Hippocampal formation (tissue), 2 donors: ENCODE measurements at regions not wholly inside any gene's neighbourhood (a gene's known extent, or its start where the extent isn't known, plus 50 kb on each side); places are given as distances from the start of the nearest gene placed in this dataset.

Source experiments
- DNase-seq, 2 donors: peaks; one replicate each; lab custom pipeline; 2025; lab: John Stamatoyannopoulos, UW

DNA sequence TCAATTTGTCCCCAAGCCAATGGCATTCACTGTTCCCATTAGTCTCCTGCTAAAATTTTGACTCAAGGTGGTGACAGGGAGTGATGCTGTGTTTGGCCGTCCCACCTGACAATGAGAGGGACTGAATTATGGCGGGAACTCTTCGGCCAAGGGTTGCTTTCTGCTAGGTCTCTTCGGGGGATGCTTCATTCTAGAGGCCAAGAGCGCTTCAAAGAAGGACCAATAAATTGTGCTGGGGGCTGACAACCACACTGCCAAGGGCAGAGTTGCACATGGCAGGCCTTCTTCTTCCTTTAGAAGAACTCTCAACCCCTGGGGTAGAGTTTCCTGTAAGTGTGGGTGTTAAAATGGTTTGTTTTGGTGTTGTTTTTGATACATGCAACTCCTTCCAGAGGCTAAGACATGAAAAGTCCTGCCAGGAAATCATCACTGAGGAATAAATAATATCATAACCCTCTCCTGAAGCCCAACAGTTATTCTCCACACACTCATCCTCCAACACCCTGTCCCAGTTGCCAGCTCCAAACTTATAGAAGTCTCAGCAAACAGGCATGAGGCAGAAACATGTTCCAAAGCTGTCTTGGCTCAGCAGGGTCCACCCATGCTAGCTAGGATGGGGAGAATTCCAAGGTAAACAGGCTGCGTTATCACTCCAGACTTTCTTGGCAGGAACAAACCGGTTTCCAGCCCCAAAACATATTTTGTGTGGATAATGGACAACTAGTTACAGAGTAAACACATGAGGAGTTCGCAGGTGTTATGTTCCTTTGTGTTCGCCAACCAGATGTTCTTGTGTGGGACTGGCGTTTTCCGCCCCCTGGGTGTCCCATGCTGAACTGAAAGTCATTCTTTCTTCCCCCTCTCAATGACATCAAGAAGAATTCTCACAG is 396.7 kb upstream of the RGMA start:
- no peak for DNase-seq

DNA sequence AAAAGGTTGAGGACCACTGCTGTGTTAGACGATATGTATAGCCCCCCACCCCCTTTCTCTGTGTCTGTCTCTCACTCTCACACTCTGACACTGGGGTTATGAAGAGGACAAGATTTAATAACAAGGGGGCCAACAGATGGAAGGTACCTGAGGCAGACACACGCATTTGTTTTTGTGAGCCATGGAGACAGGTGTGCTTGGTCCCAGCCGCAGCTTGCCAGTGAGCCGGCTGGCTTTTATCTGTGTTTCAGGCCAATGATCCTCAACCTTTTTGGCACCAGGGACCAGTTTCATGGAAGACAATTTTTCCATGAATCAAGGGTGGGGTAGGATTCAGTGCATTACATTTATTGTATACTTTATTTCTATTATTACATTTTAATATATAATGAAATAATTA is 394.9 kb upstream of the RGMA start:
- no peak for DNase-seq

DNA sequence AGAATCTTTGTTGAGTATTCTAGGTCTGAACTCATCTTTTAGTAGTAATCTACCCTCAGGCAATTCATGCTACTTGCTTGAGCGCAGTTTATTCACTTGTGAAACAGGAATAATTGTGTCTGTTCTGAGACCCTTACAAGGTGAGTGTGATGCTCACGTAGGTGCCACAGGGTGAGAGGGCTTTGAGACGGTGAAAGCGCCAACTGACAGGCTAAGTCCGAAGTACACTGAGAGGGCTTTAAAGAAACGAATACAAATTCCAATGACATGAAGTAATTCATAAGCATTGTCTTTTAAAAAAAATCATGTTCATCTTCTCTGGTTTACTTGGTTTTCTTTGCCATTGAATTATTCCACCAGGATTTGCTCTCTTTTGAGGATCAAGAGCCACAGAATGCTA is 393.7 kb upstream of the RGMA start:
- DNase-seq, result no peak

DNA sequence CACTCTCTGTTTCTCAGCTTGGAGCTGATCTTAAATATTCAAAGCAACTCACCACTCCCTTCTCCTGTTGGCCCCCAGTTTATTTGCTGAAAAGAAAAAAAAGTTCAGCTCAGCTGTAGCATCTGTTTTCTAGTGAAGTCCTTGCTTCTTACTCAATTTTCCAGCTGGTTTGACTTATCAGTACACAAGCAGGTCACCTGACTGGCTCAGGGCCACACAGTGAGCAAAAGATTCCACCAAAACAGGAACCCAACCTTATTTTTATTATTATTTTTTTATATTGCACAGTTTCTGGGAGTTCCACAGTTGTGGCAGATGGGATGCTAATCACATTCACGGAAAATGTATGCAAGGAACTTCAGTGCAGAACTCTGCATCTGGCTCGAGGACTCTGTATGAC is 390.7 kb upstream of the RGMA start:
- no peak for DNase-seq

DNA sequence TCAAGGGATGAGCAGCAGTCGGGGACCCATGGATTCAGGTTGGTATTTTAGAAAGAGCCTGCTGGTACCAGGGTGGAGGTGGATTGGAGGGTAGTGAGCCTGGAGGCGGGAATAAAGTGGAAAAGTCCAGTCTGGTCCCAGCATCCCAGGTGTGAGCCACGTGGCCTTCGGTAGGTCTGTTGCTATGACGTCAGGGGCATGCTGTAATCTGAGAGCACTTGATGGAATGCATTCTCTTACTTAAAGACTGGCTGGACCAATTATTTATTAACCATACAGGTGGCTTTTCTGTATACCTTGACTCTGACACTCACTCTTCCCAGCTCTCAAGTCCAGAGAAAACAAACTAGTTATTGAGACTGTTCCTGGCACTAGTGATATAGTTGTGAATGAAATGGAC is 389.9 kb upstream of the RGMA start:
- no peak for DNase-seq

DNA sequence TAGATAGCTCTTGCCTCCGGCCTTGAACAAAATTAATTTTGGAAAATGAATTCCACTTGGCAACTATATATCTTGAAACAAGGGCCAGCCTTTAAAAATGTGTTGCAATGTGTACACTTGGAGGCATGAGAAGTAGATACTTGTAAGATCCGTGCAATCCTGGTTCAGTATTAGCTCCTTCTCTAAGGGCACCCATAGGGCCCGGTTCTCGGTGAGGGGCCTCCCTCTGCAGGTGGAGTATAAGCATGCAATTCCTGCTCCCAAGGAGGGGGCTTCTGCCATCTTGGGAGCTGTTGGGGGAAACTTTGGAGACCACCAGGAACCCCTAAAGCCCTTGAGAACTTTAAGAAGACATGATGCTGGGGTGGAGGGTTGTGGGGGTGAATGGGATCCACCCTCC is 388.7 kb upstream of the RGMA start:
- DNase-seq, result no peak

DNA sequence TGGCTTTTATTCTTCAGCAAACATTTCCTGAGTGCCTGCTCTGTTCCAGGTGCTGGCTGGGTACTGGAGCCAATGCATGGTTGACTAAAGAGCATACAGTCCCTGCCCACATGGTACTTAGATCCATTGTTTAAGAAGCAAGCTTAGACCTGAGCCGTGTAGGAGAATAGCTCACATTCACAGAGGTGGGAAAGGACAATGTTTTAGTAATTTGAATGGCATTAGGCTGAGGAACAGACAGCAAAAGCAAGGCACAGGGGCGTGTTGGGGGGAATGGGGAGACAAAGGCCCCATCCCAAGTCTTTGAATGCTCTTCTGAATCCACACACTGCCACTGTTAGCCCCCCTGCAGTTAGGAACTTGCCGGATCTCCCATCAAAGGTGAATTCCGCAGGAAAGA is 388.2 kb upstream of the RGMA start:
- DNase-seq, result no peak

DNA sequence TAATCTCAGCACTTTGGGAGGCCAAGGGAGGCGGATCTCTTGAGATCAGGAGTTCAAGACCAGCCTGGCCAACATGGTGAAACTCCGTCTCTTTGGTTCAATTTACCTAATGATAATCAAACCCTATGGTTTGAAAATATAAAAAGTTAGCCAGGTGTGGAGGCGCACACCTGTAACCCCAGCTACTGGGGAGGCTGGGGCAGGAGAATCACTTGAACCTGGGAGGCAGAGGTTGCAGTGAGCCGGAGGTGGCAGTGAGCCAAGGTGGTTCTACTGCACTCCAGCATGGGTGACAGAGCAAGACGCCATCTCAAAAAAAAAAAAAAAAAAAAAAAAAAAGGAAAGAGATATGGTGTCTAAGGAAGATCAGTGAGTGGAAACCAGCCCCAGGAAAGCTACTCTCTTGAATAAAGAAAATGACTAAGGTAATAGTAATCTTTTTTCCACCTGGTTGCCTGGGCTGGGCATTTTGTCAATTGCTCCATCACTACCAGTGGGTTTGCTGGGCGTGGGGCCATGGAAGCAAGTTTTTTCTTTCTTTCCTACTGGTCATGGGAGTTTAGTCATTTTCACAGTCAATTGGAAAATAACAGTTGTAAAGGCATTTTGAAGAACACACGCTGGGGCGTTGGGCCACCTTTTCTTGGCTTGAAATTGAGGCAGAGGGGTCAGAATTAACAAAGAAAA is 387.6 kb upstream of the RGMA start:
- DNase-seq, result no peak

DNA sequence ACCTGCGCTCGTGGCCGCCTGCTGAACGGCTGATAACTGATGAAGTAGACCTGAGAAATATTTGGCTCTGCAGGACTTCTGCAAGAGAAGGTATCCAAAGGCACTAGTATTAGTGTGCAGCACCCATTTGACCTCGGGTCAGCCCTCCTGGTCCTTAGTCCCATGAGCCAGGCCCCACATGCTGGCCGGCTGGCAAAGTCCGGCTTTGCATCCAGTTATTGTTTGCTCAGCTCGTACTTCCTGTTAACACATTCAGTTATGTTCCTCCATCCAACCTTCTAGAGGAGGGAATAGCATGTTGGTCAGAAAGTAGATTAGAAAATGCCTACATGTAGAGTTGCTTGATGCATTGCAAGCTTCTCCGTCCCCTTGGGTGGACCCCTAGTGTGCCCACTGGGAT is 385.7 kb upstream of the RGMA start:
- no peak for DNase-seq

DNA sequence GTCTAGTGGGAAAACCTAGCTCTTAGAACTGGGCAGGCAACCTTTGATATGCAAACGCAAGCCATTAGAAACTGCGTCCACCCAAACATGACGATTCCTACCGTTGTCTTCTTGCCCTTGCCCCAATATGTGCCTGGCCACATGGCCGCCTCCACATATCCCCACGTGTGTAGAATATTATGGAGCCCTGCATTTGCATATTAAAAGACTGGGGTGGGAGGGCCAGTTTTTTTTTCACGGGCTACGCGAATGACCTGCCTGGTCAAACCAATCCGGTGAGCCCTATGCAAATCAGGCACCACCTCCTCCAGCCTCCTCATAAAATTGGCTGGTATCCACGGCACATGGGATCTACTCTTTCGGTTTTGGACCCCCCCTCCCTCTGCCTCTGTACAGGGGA is 381.0 kb upstream of the RGMA start:
- DNase-seq, result no peak

DNA sequence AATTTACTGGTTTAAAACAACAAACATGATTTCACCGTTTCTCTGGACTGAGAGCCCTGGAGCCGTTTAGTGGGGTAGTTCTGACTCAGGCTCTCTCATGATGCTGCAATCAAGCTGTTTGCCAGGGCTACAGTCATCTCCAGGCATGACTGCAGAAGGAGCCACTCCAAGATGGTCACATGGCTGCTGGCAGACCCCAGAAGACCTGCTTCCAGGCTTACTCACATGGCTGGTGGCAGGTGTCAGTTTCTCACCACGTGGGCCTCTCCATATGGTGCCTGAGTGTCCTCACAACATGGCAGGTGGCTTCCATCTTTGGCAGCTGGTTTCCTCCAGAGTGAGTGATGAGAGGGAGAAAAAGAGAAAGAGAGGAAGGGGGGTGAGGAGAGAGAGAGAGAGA is 378.3 kb upstream of the RGMA start:
- no peak for DNase-seq

DNA sequence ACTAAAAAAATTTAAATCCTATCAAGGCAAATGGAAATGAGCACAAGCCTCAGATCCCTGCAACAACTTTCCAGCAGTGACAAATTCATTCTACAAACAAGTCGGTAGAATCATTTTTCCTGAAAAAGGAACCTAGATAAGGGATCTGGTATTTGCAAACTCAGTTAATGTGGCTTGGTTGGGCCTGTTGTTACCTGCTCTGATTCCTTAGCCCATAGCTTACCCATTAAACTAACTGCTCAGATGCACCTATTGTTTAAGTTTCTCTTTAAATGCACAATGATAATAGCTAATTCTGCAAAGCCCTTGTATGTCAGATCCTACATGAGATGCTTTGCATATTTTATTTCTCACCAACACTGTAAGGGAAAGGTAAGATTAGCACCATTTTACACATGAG is 377.4 kb upstream of the RGMA start:
- DNase-seq, result no peak

DNA sequence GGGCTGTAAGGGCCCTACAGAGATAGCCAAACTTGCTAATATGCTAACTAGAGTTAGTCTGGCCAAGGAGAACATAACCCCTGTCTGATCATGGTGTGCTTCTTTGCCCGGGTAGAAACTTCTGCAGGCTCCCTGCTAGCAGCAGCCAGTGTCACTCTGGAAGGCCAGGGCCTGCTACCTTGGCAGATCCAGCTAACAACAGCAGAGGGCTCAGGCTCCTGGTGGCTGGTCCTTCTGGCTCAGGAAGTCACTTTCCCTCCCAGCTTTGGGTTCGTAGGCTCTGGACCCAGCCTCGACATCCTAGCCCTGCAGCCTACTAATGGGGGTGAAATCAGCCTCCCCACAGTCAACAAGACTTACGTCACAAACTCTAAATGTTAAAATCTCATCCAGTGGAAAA is 373.7 kb upstream of the RGMA start:
- no peak for DNase-seq

DNA sequence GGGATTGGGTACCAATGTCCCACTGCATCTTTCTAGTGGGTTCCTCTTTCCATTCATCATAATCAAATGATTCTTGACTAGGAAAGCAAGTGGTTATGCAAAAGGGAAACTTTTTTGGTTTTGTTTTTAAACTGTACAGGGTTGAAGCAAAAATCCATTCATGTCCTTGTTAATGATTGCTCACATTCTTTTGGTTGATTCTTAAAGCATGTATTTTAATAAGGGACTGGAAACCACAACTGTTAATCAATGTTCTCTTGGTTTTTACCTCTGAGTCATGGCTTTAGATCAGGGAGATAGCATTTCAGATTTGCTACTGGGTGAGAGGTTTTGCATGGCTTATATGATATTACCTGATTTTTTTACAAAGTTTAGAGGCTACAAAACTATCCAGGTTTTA is 371.7 kb upstream of the RGMA start:
- no peak for DNase-seq

DNA sequence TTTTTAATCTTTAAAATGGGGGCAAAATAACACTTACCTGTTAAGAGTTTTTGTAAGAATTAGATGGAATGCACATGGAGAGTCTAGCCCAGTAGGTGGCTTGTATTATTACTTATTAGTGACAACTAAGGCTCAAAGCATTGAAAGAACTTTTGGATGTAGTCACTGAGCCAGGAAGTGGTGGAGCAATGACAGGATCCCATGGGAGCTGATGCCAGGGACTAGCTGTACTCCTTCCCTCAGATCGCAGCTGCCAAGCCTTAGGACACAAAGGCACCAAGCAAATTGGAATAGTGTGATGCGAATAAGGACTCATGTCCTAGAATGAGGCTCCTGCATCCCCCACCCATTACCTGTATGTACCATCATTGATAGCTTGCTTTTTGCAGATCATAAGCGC is 370.4 kb upstream of the RGMA start:
- no peak for DNase-seq

DNA sequence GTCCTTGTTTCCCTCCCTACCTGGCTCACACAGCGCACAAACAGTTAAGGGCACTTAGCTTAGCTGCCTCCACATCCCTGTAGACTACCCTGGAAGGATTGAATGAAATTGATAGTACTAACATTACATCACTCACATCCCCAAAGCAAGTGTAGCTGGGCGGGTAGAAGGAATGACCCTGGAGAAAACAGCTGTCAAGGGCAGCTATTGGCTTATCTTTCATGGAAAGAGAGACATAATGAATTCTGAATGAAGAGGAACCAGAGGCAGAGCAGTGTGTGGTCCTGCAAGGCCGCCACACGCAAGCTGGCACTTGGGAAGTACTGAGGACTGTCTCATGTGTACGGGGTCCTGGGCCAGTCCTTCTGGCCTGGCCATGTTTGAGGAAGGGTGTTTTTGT is 369.6 kb upstream of the RGMA start:
- DNase-seq, result no peak

DNA sequence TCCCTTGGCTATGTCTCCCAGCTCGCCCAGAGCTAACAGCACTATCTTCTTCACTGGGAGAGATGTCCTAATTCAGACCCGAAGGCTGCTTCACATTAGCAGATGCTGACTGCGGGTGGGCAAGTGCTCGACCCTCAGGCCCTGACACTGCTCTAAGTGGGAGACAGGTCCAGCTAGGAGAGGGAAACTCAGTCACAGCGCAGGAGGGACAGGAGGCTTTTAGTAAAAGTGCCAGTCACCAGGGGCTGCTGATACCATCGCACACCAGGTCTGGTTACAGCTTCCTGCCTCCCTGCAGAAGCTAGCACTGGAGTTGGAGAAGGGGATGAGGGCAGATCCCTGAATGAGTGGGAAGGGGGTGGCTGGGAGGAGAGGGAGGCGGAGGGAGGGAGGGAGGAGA is 365.8 kb upstream of the RGMA start:
- DNase-seq, result no peak

DNA sequence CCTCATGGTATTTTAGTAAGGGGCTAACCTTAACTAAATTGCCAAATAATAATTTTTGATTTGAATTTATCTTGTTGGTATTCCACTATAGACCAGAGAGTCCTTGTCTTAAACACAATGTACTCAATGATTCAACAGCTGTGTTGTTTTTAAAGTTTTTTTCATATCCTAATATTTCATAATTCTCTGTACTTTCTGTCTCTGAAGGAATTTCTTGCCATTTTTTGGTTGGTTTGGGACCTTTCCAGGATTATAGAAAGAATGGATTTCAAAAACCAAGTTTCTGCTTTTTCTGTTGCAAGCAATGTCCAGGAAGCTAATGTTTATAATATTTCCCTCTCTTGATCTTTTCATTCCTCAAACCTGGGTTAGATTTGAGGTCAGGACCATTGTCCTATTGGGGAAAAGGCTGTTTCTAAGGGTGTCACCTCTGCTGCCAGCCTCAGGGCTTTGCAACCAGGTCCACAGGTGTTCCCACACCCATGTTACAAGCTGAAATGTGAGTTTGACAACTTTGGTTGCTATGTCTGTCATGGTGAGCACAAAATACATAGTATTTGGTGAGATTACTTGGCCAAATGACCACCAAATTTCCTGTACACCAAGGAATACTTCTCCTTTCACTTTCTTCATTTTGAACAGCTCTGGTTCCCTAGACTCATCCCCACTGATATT is 363.7 kb upstream of the RGMA start:
- DNase-seq, result no peak

DNA sequence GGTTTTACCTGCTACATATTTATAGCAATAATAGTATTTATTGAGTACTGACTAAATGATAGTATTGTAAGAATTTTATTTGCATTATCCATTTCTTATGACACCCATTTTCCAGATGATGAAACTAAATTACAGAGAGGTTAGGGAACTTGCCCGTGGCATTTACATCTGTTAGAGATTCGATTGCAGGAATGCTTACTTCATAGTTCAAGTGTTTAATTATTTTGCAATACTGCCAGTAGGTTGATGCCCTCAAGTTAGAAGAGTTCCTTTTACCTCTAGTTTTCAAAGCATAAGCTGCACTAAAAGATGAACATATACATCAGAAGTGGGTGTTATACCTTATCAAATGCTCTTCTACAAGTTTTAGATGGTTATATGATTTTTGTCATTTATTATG is 362.8 kb upstream of the RGMA start:
- no peak for DNase-seq

DNA sequence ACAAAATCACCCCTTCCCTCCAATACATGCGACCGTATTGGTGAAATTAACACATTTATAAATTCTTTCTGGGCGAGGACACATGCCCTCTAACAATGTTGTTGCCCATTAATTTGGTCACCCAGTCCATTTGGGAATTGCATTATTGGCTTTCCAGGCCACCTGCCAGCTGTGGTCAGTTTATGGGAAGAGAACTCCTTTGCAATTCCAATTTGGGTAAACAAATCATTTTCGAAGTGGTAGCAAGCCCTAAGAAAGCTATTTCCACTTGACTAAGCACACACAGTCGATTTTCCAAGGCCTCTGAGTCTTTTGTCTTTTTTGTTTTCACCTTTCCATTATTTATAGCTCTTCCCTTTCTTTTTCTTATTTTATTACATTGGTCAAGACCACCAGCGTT is 362.3 kb upstream of the RGMA start:
- DNase-seq, result no peak

DNA sequence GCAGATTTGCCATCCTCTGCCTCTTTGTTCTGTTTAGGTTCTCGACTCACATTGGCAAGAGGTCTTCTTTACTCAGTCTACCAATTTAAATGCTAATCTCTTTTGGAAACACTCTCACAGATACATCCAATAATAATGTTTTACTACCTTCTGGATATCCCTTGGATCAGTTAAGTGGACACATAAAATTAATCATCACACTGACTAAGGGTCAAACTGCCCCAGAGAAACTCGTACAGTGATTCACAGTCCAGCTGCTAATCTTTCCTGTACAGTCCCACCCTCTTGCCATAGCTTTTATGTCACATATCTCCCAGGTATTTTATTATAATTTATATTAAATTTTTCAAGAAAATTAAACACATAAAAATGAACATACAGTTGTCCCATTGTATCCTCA is 360.8 kb upstream of the RGMA start:
- no peak for DNase-seq

DNA sequence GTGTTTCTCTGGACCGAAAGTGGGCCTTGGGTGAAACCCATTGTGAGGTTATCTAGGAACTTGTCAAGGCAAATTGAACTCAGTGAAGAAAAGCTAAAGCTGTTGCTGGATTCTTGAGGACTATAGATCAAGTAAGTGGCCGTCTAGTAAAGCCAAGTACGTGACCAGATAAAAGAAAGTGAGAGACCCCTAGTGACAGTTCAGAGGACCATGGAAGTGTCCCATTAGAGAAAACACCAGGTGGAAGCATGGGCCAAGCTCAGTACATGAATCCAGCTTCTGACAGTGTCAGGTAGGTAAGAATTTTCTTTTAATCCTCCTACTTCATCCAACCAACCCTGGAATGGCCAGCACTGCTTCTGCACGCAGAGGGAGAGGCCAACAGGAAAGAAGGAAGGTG is 349.3 kb upstream of the RGMA start:
- no peak for DNase-seq

DNA sequence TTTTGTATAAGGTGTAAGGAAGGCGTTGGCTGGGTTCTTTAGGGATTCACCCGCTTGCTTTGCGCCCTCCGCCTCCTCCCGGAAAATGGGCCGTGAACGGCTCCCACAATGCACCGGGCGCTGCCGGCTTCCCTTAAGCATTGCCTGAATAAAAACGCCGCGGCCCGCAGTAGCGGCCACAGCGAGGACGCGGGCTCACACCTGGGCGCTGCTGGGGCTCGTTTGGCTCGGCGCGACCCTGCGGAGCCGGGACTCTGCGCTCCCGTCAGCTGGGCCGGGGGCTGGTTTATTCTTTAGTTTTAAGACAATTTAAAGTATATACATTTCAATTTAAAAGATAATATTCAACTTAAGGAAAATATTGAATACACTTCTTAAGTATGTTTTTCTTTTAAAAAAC is 343.5 kb upstream of the RGMA start:
- DNase-seq, result no peak
